Femur (tissue), 1 donor: ENCODE measurements at regions not wholly inside any gene's neighbourhood (a gene's known extent, or its start where the extent isn't known, plus 50 kb on each side); places are given as distances from the start of the nearest gene placed in this dataset.
"Not testable (repeated sequence)": the region's sequence is repeated elsewhere in the genome, so short reads cannot be mapped to it uniquely, and the experiment has no call there.

ENCODE experiments used
- DNase-seq: peaks from one replicate; pipeline ENCODE4 v3.0.0-alpha.2; 2017

- no peak for DNase-seq
Measured at GRCh38 chr15:81814882-81815455, 230.8 kb downstream of the MEX3B start.

- no peak for DNase-seq
Measured at GRCh38 chr15:81813215-81813614, 232.6 kb downstream of the MEX3B start.

- DNase-seq: peak; percentile 53
Measured at GRCh38 chr15:81812456-81812855, 233.4 kb downstream of the MEX3B start.

- no peak for DNase-seq
Measured at GRCh38 chr15:81811736-81812135, 234.1 kb downstream of the MEX3B start.

- DNase-seq: peak; percentile 40
Measured at GRCh38 chr15:81809543-81809942, 236.3 kb downstream of the MEX3B start.

GRCh38 chr15:81807806-81808205, 238.0 kb downstream of the MEX3B start:
- DNase-seq: no peak

- DNase-seq: peak; percentile 28
Measured at GRCh38 chr15:81807186-81807585, 238.6 kb downstream of the MEX3B start.

GRCh38 chr15:81795899-81796298, 249.9 kb downstream of the MEX3B start:
- DNase-seq: no peak

- no peak for DNase-seq
Measured at GRCh38 chr15:81792646-81793045, 253.2 kb downstream of the MEX3B start.

GRCh38 chr15:81791322-81791721, 254.5 kb downstream of the MEX3B start:
- DNase-seq: not testable (repeated sequence)

GRCh38 chr15:81789403-81789802, 256.4 kb downstream of the MEX3B start:
- no peak for DNase-seq

GRCh38 chr15:81786776-81787175, 259.0 kb downstream of the MEX3B start:
- no peak for DNase-seq

- no peak for DNase-seq
Measured at GRCh38 chr15:81785679-81786078, 260.1 kb downstream of the MEX3B start.

- no peak for DNase-seq
Measured at GRCh38 chr15:81785181-81785580, 260.6 kb downstream of the MEX3B start.

- DNase-seq: no peak
Measured at GRCh38 chr15:81784751-81785150, 261.1 kb downstream of the MEX3B start.

GRCh38 chr15:81783586-81783985, 262.2 kb downstream of the MEX3B start:
- DNase-seq: no peak

- DNase-seq: no peak
Measured at GRCh38 chr15:81783076-81783475, 262.7 kb downstream of the MEX3B start.

- no peak for DNase-seq
Measured at GRCh38 chr15:81781395-81781794, 264.4 kb downstream of the MEX3B start.

GRCh38 chr15:81780966-81781365, 264.9 kb downstream of the MEX3B start:
- DNase-seq: peak; percentile 48

GRCh38 chr15:81779181-81779580, 266.6 kb downstream of the MEX3B start:
- DNase-seq: no peak

- DNase-seq: no peak
Measured at GRCh38 chr15:81777546-81777945, 268.3 kb downstream of the MEX3B start.

GRCh38 chr15:81776976-81777375, 268.8 kb downstream of the MEX3B start:
- DNase-seq: no peak

GRCh38 chr15:81775779-81776178, 270.0 kb downstream of the MEX3B start:
- DNase-seq: not testable (repeated sequence)

GRCh38 chr15:81774309-81774708, 271.5 kb downstream of the MEX3B start:
- no peak for DNase-seq

GRCh38 chr15:81768773-81769172, 277.0 kb downstream of the MEX3B start:
- no peak for DNase-seq
